ENCODE measurements at regions not wholly inside any gene's neighbourhood (a gene's known extent, or its start where the extent isn't known, plus 50 kb on each side); places are given as distances from the start of the nearest gene placed in this dataset.
"Not testable (repeated sequence)": the region's sequence is repeated elsewhere in the genome, so short reads cannot be mapped to it uniquely, and the experiment has no call there.

- TF ChIP-seq CTCF (IDR thresholded peaks at IDR 0.05); POLR2A (IDR thresholded peaks at IDR 0.05; ENCODE audit: low read length); RCOR1 (IDR thresholded peaks at IDR 0.05; ENCODE audit: low read depth, low read length); EP300 (IDR thresholded peaks at IDR 0.05): not testable (repeated sequence)
Measured at GRCh38 chr3:137595415-137595814, 168.7 kb upstream of the SOX14 start.

Data from A549 (cell line).